ENCODE measurements at regions not wholly inside any gene's neighbourhood (a gene's known extent, or its start where the extent isn't known, plus 50 kb on each side); places are given as distances from the start of the nearest gene placed in this dataset.

GRCh38 chr13:62250501-62251201 is 835.0 kb upstream of the PCDH20 start:
- TF ChIP-seq, protein P1, sequence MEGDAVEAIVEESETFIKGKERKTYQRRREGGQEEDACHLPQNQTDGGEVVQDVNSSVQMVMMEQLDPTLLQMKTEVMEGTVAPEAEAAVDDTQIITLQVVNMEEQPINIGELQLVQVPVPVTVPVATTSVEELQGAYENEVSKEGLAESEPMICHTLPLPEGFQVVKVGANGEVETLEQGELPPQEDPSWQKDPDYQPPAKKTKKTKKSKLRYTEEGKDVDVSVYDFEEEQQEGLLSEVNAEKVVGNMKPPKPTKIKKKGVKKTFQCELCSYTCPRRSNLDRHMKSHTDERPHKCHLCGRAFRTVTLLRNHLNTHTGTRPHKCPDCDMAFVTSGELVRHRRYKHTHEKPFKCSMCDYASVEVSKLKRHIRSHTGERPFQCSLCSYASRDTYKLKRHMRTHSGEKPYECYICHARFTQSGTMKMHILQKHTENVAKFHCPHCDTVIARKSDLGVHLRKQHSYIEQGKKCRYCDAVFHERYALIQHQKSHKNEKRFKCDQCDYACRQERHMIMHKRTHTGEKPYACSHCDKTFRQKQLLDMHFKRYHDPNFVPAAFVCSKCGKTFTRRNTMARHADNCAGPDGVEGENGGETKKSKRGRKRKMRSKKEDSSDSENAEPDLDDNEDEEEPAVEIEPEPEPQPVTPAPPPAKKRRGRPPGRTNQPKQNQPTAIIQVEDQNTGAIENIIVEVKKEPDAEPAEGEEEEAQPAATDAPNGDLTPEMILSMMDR (IDR thresholded peaks at IDR 0.05; ENCODE audit: extremely low read depth in 1 of 2, insufficient read depth in 1 of 2, low read depth in 1 of 2, low read length in 2 of 2): no peak
- TF ChIP-seq POLR2AphosphoS5 (IDR thresholded peaks at IDR 0.05; ENCODE audit: insufficient read depth, low read depth, low read length) (no peak), EZH2 (IDR thresholded peaks at IDR 0.05; ENCODE audit: borderline replicate concordance, low read depth, low read length, severe bottlenecking) (no peak), POLR2A (IDR thresholded peaks at IDR 0.05; ENCODE audit: low read depth, low read length) (no peak)

Measured in endothelial cell of umbilical vein (primary cell).